ENCODE measurements at regions not wholly inside any gene's neighbourhood (a gene's known extent, or its start where the extent isn't known, plus 50 kb on each side); places are given as distances from the start of the nearest gene placed in this dataset.

GRCh38 chrY:12526362-12527063 lies 174.5 kb upstream of the USP9Y start:
- dilution Hi-C loops (cut with MboI; ENCODE audit: extremely low pct_ligation_motif_present, low sequenced_read_pairs) = no loop called here

More at GRCh38 chrY:12526362-12527063, 174.5 kb upstream of the USP9Y start:
- ChIA-PET CTCF (no interaction called here), POLR2A (no interaction called here)
- BruUV-seq (replicated peaks) = no TSS peak
- FAIRE-seq = no peak
- no peaks in the 10 kb centered on the region for H3K36me3 ChIP-seq (ENCODE audit: control insufficient read depth in 2 of 2, extremely low read depth in 1 of 2, insufficient read depth in 2 of 2, low read length in 2 of 2)
- intact Hi-C loops (cut with micrococcal nuclease) = no loop called here
- no peaks in the 10 kb centered on the region for H3K4me1 ChIP-seq (ENCODE audit: control insufficient read depth, extremely low read depth, insufficient read depth, low read length)
- H4K20me1 ChIP-seq (replicated peaks; ENCODE audit: control insufficient read depth, extremely low read depth, insufficient read depth, low read length) = no peaks in the 10 kb centered on the region
- no peaks in the 10 kb centered on the region for H3K27me3 ChIP-seq (ENCODE audit: control insufficient read depth in 2 of 2, insufficient read depth in 2 of 2, low read length in 2 of 2)
- no peak for DNase-seq (ENCODE audit: low read depth, low spot score)
- no peaks in the 10 kb centered on the region for H3K9me3 ChIP-seq (replicated peaks; ENCODE audit: control insufficient read depth, insufficient read depth, low read length)
- H3K27ac ChIP-seq (ENCODE audit: insufficient read depth, low read depth, low read length) = no peak overlapping the region
- no peak overlapping the region for H3K9ac ChIP-seq (replicated peaks; ENCODE audit: extremely low read depth, insufficient read depth, low read length)
- H2AFZ ChIP-seq (ENCODE audit: low read depth, low read length) = no peak overlapping the region
- H3K9me1 ChIP-seq (replicated peaks; ENCODE audit: control insufficient read depth, extremely low read depth, insufficient read depth, low read length) = no peaks in the 10 kb centered on the region
- TF ChIP-seq, protein P1, sequence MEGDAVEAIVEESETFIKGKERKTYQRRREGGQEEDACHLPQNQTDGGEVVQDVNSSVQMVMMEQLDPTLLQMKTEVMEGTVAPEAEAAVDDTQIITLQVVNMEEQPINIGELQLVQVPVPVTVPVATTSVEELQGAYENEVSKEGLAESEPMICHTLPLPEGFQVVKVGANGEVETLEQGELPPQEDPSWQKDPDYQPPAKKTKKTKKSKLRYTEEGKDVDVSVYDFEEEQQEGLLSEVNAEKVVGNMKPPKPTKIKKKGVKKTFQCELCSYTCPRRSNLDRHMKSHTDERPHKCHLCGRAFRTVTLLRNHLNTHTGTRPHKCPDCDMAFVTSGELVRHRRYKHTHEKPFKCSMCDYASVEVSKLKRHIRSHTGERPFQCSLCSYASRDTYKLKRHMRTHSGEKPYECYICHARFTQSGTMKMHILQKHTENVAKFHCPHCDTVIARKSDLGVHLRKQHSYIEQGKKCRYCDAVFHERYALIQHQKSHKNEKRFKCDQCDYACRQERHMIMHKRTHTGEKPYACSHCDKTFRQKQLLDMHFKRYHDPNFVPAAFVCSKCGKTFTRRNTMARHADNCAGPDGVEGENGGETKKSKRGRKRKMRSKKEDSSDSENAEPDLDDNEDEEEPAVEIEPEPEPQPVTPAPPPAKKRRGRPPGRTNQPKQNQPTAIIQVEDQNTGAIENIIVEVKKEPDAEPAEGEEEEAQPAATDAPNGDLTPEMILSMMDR (IDR thresholded peaks at IDR 0.05; ENCODE audit: extremely low read depth in 1 of 2, insufficient read depth in 1 of 2, low read depth in 1 of 2, low read length in 2 of 2) = no peak
- TF ChIP-seq POLR2AphosphoS5 (IDR thresholded peaks at IDR 0.05; ENCODE audit: insufficient read depth, low read depth, low read length) = no peak
- TF ChIP-seq JUN (IDR thresholded peaks at IDR 0.05; ENCODE audit: borderline replicate concordance, insufficient read depth, insufficient read length, low read depth) = no peak
- TF ChIP-seq MYC (IDR thresholded peaks at IDR 0.05; ENCODE audit: low read depth, low read length) = no peak
- no peak for TF ChIP-seq EZH2 (IDR thresholded peaks at IDR 0.05; ENCODE audit: borderline replicate concordance, low read depth, low read length, severe bottlenecking)
- no peak for TF ChIP-seq FOS (IDR thresholded peaks at IDR 0.05; ENCODE audit: borderline replicate concordance, insufficient read depth, low read length)
- TF ChIP-seq POLR2A (IDR thresholded peaks at IDR 0.05; ENCODE audit: low read depth, low read length) = no peak
- no peak for TF ChIP-seq GATA2 (IDR thresholded peaks at IDR 0.05; ENCODE audit: insufficient read depth, insufficient read length, low read depth, low read length)
- no peak for TF ChIP-seq MAX (IDR thresholded peaks at IDR 0.05; ENCODE audit: insufficient read depth, insufficient read length)
- H3K4me2 ChIP-seq (ENCODE audit: insufficient read depth, low read length) = no peak overlapping the region
- H3K79me2 ChIP-seq (ENCODE audit: control insufficient read depth, insufficient read depth, low read length) = no peaks in the 10 kb centered on the region
- no peak overlapping the region for H3K4me3 ChIP-seq (replicated peaks in 1 of 3; ENCODE audit: insufficient read depth in 1 of 3, low read depth in 1 of 3, low read length in 3 of 3)

All from endothelial cell of umbilical vein (primary cell).